Mammary epithelial cell (primary cell): ENCODE measurements at regions not wholly inside any gene's neighbourhood (a gene's known extent, or its start where the extent isn't known, plus 50 kb on each side); places are given as distances from the start of the nearest gene placed in this dataset.

Experiments used
- EZH2 ChIP-seq: IDR thresholded peaks from 2 replicates; pipeline ENCODE4 v1.6.1; 2012; ENCODE audit warnings: low read length, inconsistent platforms, borderline replicate concordance
- TF ChIP-seq, protein P1 (sequence below), 2 donors: IDR thresholded peaks in 1 of 2; conservative IDR thresholded peaks in 1 of 2; 2 replicates each; pipeline ENCODE4 v1.5.1; 2011 to 2012; ENCODE audit warnings: inconsistent platforms in 2 of 2, low read length in 2 of 2, mild to moderate bottlenecking in 2 of 2, control low read depth in 1 of 2, low read depth in 1 of 2; ENCODE audit not compliant: insufficient read depth in 1 of 2; ENCODE audit errors: extremely low read depth in 1 of 2

DNA sequence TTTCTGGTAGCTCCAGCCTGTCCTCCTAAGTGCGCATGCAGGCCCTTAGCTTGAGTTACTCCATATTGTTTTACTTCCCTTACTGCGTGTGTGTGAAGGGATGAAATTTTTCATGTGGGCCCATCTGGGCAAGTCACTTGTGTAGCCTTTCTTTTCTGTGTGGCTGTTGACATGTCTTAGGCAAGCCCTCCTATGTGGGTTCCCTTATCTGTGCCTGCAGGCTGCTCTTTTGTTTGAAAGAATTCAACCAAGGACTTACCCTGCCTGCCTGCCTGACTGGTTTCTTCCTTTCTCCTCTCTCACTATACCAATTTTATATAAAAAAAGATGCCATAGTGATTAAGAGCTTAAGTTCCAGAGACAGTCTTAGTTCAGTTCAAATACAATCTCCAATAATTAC, 249.3 kb downstream of the ATG4C start:
- TF ChIP-seq, protein P1, sequence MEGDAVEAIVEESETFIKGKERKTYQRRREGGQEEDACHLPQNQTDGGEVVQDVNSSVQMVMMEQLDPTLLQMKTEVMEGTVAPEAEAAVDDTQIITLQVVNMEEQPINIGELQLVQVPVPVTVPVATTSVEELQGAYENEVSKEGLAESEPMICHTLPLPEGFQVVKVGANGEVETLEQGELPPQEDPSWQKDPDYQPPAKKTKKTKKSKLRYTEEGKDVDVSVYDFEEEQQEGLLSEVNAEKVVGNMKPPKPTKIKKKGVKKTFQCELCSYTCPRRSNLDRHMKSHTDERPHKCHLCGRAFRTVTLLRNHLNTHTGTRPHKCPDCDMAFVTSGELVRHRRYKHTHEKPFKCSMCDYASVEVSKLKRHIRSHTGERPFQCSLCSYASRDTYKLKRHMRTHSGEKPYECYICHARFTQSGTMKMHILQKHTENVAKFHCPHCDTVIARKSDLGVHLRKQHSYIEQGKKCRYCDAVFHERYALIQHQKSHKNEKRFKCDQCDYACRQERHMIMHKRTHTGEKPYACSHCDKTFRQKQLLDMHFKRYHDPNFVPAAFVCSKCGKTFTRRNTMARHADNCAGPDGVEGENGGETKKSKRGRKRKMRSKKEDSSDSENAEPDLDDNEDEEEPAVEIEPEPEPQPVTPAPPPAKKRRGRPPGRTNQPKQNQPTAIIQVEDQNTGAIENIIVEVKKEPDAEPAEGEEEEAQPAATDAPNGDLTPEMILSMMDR (conservative IDR thresholded peaks at IDR 0.05 in 1 of 2, IDR thresholded peaks at IDR 0.05 in 1 of 2; ENCODE audit: extremely low read depth in 1 of 2, insufficient read depth in 1 of 2, low read depth in 1 of 2, low read length in 2 of 2), result no peak
- TF ChIP-seq EZH2, result no peak
